ENCODE measurements at regions not wholly inside any gene's neighbourhood (a gene's known extent, or its start where the extent isn't known, plus 50 kb on each side); places are given as distances from the start of the nearest gene placed in this dataset.
A peak's percentile ranks its signal among the peaks of the same experiment; 100 is the strongest.

- DNase-seq (ENCODE audit: low read depth) = no peak
- TF ChIP-seq, protein P1, sequence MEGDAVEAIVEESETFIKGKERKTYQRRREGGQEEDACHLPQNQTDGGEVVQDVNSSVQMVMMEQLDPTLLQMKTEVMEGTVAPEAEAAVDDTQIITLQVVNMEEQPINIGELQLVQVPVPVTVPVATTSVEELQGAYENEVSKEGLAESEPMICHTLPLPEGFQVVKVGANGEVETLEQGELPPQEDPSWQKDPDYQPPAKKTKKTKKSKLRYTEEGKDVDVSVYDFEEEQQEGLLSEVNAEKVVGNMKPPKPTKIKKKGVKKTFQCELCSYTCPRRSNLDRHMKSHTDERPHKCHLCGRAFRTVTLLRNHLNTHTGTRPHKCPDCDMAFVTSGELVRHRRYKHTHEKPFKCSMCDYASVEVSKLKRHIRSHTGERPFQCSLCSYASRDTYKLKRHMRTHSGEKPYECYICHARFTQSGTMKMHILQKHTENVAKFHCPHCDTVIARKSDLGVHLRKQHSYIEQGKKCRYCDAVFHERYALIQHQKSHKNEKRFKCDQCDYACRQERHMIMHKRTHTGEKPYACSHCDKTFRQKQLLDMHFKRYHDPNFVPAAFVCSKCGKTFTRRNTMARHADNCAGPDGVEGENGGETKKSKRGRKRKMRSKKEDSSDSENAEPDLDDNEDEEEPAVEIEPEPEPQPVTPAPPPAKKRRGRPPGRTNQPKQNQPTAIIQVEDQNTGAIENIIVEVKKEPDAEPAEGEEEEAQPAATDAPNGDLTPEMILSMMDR (IDR thresholded peaks at IDR 0.05; ENCODE audit: insufficient read depth, low read depth, low read length, missing control alignments) = no peak
- H3K4me3 ChIP-seq (ENCODE audit: low read depth, low read length) = no peak overlapping the region
Measured at GRCh38 chr4:89463341-89463740, 155.7 kb upstream of the GPRIN3 start.

DNA sequence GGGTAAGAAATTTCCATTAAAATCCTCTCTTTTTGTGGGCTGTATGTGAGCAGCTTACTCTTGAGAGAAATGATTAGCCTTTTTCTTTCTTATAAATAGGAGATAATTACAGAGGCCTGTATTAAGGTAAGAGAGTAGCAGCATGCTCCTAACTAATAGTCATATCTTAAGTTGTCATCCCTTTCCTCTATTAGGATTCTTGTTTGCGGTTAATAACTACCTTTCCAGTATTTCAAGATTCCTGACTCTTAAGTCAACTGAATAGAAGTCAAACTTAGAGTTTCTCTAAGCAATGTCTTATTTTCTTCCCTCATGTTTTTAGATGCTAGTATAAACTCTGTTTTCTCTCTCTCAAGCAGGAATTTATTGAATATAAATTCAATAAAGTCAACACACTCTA is 139.9 kb upstream of the GPRIN3 start:
- no peak for DNase-seq (ENCODE audit: low read depth)
- H3K4me3 ChIP-seq (ENCODE audit: low read depth, low read length) = no peak overlapping the region
- TF ChIP-seq, protein P1 (IDR thresholded peaks at IDR 0.05; ENCODE audit: insufficient read depth, low read depth, low read length, missing control alignments) = no peak

DNA sequence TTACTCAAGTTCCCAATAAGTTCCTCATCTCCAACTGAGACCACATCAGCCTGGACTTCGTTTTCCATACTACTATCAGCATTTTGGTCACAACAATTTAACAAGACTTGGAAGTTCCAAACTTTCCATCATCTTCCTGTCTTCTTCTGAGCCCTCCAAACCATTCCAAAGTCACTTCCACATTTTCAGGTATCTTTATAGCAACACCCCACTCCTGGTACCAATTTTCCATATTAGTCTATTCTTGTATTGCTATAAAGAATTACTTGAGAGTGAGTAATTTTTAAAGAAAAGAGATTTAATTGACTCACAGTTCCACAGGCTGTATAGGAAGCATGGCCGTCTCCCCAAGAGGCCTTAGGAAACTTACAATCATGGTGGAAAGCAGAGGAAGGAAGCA is 138.6 kb upstream of the GPRIN3 start:
- DNase-seq (ENCODE audit: low read depth) = no peak
- H3K4me3 ChIP-seq (ENCODE audit: low read depth, low read length) = no peak overlapping the region
- TF ChIP-seq, protein P1 (IDR thresholded peaks at IDR 0.05; ENCODE audit: insufficient read depth, low read depth, low read length, missing control alignments) = no peak

DNA sequence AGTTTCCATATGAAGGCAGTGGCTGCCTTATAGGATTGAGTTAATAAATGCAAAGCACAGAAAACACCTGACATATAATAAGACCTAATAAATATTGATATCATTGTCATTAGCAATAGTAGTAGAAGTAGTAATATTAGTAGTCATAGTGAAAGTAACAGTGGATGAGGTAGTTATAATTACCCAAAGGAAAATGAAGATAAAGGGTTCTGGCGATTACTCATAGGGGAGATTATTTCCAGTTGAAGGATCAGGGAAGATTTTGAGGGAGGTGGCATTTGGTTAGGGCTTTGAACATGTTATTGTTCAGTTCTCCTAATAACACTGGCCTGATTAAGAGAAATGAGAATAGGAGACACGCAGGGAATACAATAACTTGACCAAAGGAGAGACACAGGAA is 131.9 kb upstream of the GPRIN3 start:
- no peak overlapping the region for H3K4me3 ChIP-seq (ENCODE audit: low read depth, low read length)
- no peak for DNase-seq (ENCODE audit: low read depth)
- TF ChIP-seq, protein P1 (IDR thresholded peaks at IDR 0.05; ENCODE audit: insufficient read depth, low read depth, low read length, missing control alignments) = no peak

DNA sequence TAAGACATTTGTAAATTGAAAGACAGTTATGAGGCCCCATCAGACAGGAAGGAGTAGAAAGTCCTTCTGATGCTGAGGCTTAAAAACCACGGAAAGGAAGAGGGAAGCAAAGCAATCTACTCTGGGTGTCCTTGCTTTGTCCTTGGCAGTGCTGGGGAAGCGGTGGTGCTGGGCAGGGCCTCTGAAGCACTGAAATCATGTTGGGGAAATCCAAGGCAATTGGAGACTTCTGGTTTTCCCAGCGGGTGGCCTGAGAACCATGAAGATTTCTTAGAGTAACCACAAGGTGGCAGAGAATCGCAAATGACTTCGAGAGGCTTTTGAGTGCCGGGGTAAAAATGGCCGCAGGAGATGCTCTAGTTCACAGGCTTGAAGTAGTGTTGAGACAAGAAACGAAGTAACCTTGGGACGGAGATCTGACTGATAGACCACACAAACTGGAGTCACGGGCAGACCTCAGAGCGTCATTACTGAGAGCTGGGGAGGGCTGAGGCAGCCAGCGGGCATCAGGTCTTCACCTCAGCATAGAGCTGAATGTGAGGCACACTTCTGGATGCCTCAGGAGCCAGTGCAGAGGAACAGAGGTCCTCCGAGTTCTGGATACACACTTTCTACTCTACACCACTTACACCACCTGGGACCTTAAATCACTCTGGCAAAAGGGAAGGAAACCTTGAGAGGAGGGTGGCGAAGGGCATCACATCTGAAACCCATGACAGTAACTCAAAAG is 130.7 kb upstream of the GPRIN3 start:
- TF ChIP-seq, protein P1 (IDR thresholded peaks at IDR 0.05; ENCODE audit: insufficient read depth, low read depth, low read length, missing control alignments) = peak; percentile 39
- no peak overlapping the region for H3K4me3 ChIP-seq (ENCODE audit: low read depth, low read length)
- DNase-seq (ENCODE audit: low read depth) = peak; percentile 65

- TF ChIP-seq, protein P1 (IDR thresholded peaks at IDR 0.05; ENCODE audit: insufficient read depth, low read depth, low read length, missing control alignments) = peak; percentile 60
- peak; percentile 26 for DNase-seq (ENCODE audit: low read depth)
Measured at GRCh38 chr4:89434364-89434988, 126.9 kb upstream of the GPRIN3 start.

More at GRCh38 chr4:89434364-89434988, 126.9 kb upstream of the GPRIN3 start:
- H3K4me3 ChIP-seq (ENCODE audit: low read depth, low read length) = no peak overlapping the region

All from GM12865 (cell line).